GM06990 (cell line): ENCODE measurements at regions not wholly inside any gene's neighbourhood (a gene's known extent, or its start where the extent isn't known, plus 50 kb on each side); places are given as distances from the start of the nearest gene placed in this dataset.
"Not testable (repeated sequence)": the region's sequence is repeated elsewhere in the genome, so short reads cannot be mapped to it uniquely, and the experiment has no call there.

ENCODE experiments used
- DNase-seq: peaks from one replicate; pipeline ENCODE4 v3.0.0-alpha.2; 2011; ENCODE audit not compliant: insufficient read length; ENCODE audit errors: extremely low read depth
- H3K27me3 ChIP-seq: replicated peaks from 2 replicates; pipeline ENCODE4 v1.6.0; 2011; ENCODE audit warnings: low read length; ENCODE audit not compliant: control insufficient read depth, insufficient read depth
- H3K36me3 ChIP-seq: 2 replicates; pipeline ENCODE4 v1.5.1; 2011; ENCODE audit warnings: low read length; ENCODE audit not compliant: control insufficient read depth, insufficient read depth
- H3K4me3 ChIP-seq: replicated peaks from 2 replicates; pipeline ENCODE4 v1.5.1; 2011; ENCODE audit warnings: low read depth, mild to moderate bottlenecking, control low read depth, low read length
- CTCF ChIP-seq: IDR thresholded peaks from 2 replicates; pipeline ENCODE4 v1.5.1; 2011; ENCODE audit warnings: low read length, control low read depth, mild to moderate bottlenecking, inconsistent platforms; ENCODE audit not compliant: insufficient read depth, poor library complexity, severe bottlenecking

- H3K4me3 ChIP-seq, H3K36me3 ChIP-seq, DNase-seq, H3K27me3 ChIP-seq: not testable (repeated sequence)
These were observed 203.2 kb downstream of the SNCAIP start for GRCh38 chr5:122515210-122515609.

DNA sequence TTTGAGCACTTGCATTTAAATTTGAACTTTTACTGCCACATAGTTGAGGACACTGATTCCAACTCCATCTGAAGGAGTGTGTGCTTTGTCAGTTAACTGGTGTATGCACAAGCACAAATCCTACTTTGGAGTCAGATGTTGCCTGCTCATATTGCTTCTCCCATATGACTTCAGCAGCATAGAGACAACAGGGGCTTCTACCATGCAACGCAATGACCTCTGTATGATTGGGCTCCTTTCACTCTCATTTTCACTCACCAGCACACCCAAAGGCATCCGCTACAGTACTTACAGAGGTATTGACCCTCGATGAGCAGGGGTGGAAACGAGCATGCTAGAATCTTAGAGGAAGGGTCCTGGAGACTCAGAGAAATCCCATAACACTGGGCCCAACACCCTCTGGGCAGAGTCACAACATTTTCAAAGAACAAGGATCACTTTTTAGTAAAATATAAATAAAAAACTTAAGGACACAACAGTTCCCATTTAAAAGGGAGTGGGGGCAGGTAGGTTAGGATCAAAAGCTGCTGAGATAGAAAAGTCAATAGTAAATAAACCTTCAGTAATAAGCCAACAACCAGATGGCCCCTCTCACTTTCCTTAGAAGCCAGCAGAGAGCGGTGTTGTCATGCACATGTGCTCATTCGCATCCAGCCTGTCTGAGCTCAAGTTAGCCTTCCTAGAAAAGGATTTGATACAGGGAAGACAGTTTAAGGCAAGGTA is 203.8 kb downstream of the SNCAIP start:
- DNase-seq: no peak
- no peak overlapping the region for H3K4me3 ChIP-seq
- TF ChIP-seq CTCF: peak; percentile 69
- no peaks in the 10 kb centered on the region for H3K27me3 ChIP-seq
- H3K36me3 ChIP-seq: no peaks in the 10 kb centered on the region

GRCh38 chr5:122516432-122516743 is 204.4 kb downstream of the SNCAIP start:
- DNase-seq: no peak

DNA sequence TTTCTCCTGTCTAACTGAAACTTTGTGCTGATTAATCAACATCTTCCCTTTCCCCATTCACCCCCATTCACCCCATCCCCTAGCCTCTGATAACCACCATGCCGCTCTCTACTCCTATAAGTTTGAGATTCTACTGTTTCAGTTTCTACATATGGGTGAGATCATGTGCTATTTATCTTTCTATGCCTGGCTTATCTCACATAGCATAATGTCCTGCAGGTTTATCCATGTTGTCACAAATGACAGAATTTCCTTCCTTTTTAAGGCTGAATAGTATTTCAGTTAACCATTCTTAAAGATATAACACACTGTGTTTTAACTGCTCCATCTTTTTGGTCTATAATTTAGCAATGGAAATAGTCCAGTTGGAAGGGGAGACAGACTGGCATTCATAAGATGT is 205.1 kb downstream of the SNCAIP start:
- Histone ChIP-seq H3K36me3 (no peaks in the 10 kb centered on the region), H3K27me3 (no peaks in the 10 kb centered on the region), H3K4me3 (no peak overlapping the region)
- TF ChIP-seq CTCF: no peak
- DNase-seq: no peak

More at GRCh38 chr5:122516432-122516743, 204.4 kb downstream of the SNCAIP start:
- no peaks in the 10 kb centered on the region for H3K36me3 ChIP-seq
- TF ChIP-seq CTCF: no peak
- no peak overlapping the region for H3K4me3 ChIP-seq
- H3K27me3 ChIP-seq: no peaks in the 10 kb centered on the region

DNA sequence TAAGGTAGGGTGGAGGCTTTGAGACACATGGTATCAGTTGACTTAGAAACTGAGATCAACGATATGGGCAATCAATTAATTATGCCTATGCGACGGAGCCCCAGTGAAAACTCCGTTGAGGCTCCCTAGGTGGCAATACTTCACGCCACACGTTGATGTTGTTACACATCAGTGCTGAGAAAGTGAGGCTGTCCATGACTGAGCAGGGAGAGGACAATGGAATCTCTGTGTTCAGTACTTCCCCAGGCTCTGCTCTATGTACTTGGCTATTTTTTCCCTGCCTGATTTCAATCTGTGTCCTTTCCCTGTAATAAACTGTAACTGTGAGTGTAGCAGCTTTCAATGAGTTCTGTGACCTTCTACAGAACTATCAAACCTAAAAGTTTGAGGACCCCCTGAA is 211.7 kb downstream of the SNCAIP start:
- no peak for TF ChIP-seq CTCF
- no peak for DNase-seq
- H3K36me3 ChIP-seq: no peaks in the 10 kb centered on the region
- H3K4me3 ChIP-seq: no peak overlapping the region
- H3K27me3 ChIP-seq: no peaks in the 10 kb centered on the region

DNA sequence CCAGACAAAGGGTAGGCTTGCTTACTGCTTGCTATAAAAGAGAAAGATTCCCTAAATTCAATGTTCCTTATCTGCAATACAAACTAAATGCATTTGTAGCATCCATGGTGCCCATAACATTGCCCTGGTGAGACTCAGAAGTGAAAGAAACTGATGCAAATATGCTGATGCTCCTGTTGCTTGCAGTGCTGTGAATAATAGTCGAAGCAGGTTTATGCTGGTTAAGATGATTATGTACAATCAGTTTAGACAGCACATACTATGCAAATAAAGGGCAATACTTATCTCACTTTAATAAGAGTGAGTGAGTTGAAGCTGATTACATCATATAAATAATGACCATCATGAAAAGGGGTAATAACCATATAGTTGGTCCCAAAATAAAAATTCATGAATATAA is 215.5 kb downstream of the SNCAIP start:
- Histone ChIP-seq H3K4me3 (no peak overlapping the region), H3K36me3 (no peaks in the 10 kb centered on the region), H3K27me3 (no peaks in the 10 kb centered on the region)
- DNase-seq: no peak
- no peak for TF ChIP-seq CTCF
